ENCODE measurements at regions not wholly inside any gene's neighbourhood (a gene's known extent, or its start where the extent isn't known, plus 50 kb on each side); places are given as distances from the start of the nearest gene placed in this dataset.

DNA sequence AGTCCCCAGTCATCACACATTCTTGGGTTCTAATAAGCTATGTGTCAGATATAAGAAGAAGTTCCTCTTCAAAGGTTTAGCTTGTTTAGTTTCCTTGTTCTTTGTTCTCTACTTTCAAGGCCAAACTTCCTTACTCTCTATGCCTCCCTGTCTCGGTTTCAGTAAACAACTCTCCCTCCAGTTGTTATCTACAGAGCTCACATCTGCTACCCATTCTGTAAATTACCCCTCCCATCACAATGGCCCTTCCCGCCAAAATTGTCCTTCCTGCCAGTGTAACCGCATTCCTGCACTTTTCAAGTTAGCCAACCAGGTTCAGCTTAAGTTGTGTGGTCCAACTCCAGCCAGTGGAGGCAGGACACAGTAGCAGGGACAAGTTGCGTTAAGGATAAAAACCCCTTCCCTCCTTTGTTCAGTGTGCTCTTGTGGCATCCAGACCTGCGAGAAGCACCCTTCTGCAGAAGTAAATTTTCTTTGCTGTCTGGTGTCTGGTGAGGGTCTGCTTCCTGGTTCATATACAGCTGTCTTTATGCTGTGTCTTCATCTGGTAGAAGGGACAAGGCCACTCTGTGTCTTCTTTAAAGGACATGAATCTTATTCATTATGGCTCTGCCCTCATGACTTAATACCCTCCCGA, 342.1 kb upstream of the GRM7 start:
- TF ChIP-seq, protein P1, sequence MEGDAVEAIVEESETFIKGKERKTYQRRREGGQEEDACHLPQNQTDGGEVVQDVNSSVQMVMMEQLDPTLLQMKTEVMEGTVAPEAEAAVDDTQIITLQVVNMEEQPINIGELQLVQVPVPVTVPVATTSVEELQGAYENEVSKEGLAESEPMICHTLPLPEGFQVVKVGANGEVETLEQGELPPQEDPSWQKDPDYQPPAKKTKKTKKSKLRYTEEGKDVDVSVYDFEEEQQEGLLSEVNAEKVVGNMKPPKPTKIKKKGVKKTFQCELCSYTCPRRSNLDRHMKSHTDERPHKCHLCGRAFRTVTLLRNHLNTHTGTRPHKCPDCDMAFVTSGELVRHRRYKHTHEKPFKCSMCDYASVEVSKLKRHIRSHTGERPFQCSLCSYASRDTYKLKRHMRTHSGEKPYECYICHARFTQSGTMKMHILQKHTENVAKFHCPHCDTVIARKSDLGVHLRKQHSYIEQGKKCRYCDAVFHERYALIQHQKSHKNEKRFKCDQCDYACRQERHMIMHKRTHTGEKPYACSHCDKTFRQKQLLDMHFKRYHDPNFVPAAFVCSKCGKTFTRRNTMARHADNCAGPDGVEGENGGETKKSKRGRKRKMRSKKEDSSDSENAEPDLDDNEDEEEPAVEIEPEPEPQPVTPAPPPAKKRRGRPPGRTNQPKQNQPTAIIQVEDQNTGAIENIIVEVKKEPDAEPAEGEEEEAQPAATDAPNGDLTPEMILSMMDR (IDR thresholded peaks at IDR 0.05; ENCODE audit: low read length), result no peak
- TF ChIP-seq EZH2 (optimal IDR thresholded peaks at IDR 0.05; ENCODE audit: low read depth, low read length) (no peak), EZH2phosphoT487 (IDR thresholded peaks at IDR 0.05; ENCODE audit: low read length) (no peak)
